Brain microvascular endothelial cell (primary cell): ENCODE measurements at regions not wholly inside any gene's neighbourhood (a gene's known extent, or its start where the extent isn't known, plus 50 kb on each side); places are given as distances from the start of the nearest gene placed in this dataset.

Source experiments
- DNase-seq: peaks from one replicate; pipeline ENCODE4 v3.0.0-alpha.2; 2020
- H3K27ac ChIP-seq: fragments of 250-450 bp; sonication (Bioruptor Pico); 2 replicates; pipeline ENCODE4 v1.5.1; 2020; ENCODE audit warnings: mild to moderate bottlenecking, moderate library complexity
- H3K27me3 ChIP-seq: fragments of 250-450 bp; sonication (Bioruptor Pico); replicated peaks from 2 replicates; pipeline ENCODE4 v1.5.1; 2020; ENCODE audit warnings: mild to moderate bottlenecking
- H3K36me3 ChIP-seq: fragments of 250-450 bp; sonication (Bioruptor Pico); replicated peaks from 2 replicates; pipeline ENCODE4 v1.5.1; 2020; ENCODE audit warnings: mild to moderate bottlenecking
- H3K4me3 ChIP-seq: 2 replicates; pipeline ENCODE4 v1.5.1; 2011; ENCODE audit warnings: low read depth, mild to moderate bottlenecking, control low read depth, low read length, moderate library complexity
- CTCF ChIP-seq: IDR thresholded peaks from 2 replicates; pipeline ENCODE4 v1.5.1; 2011; ENCODE audit warnings: low read depth, mild to moderate bottlenecking, moderate library complexity, low read length, control low read depth, inconsistent platforms; ENCODE audit errors: missing control alignments
- in situ Hi-C: cut with HindIII; loops from 2 replicates; pipeline ENCODE4 v1.10.0; 2017; ENCODE audit warnings: low sequenced_read_pairs, low pct_ligation_motif_present

DNA sequence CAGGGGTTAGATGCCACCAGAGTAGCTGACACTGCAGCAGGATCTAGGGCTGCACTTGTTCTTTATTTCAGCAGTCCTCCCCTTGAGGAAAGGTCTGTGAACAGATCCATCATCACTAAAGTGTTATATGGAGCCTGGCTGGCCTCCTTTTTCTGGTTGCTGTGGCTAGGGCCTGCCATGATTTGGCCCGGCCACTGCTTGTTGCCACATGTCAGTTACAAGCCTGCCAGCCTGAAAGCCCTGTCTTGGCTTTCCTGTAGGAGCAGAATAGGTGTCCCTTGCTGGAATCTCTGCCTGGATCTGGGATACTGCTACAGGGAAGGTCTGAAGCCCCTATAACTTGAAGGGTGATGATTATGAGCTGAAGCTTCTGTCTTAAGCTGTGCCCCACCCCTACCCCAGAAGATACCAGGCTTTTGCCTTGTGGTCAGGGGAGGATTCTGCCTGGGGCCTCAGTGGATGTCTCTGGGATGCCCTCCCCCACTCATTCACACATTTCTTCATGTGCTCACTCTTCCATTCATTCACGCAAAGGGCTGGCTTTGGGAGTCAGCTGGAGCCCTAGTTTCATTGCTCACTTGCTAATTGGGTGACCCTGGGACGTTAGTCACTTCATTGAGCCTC, 64.7 kb downstream of the NDUFS5 start:
- Histone ChIP-seq H3K36me3 (no peaks in the 10 kb centered on the region), H3K27ac (no peak overlapping the region), H3K4me3 (no peak overlapping the region), H3K27me3 (no peaks in the 10 kb centered on the region)
- TF ChIP-seq CTCF, result no peak
- DNase-seq, result no peak
- in situ Hi-C loops, result no loop called here

GRCh38 chr1:39091845-39092645, 65.9 kb downstream of the NDUFS5 start:
- H3K27ac ChIP-seq, result no peak overlapping the region
- in situ Hi-C loops, result no loop called here
- no peaks in the 10 kb centered on the region for H3K27me3 ChIP-seq
- no peak overlapping the region for H3K4me3 ChIP-seq
- TF ChIP-seq CTCF, result peak; percentile 86
- peak; percentile 64 for DNase-seq
- H3K36me3 ChIP-seq, result no peaks in the 10 kb centered on the region

DNA sequence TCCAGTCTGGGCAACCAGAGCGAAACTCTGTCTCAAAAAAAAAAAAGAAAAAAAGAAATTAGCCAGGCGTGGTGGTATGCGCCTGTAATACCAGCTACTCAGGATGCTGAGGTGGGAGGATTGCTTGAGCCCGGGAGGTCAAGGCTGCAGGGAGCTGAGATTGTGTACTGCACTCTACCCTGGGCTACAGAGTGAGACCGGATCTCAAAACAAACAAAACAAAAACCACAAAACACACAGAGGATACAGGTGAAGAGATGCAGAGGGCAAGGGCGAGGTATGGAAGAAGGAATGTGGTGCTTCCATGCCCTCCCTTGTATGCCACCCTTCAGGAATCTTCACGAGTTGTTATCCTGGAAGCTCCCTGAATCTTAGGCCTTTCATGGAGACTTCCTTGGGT, 68.5 kb downstream of the NDUFS5 start:
- TF ChIP-seq CTCF, result no peak
- H3K36me3 ChIP-seq, result no peaks in the 10 kb centered on the region
- no peaks in the 10 kb centered on the region for H3K27me3 ChIP-seq
- in situ Hi-C loops, result no loop called here
- H3K27ac ChIP-seq, result no peak overlapping the region
- no peak for DNase-seq
- no peak overlapping the region for H3K4me3 ChIP-seq

GRCh38 chr1:39098546-39099250, 72.5 kb downstream of the NDUFS5 start:
- Histone ChIP-seq H3K4me3 (no peak overlapping the region), H3K27ac (no peak overlapping the region), H3K27me3 (no peaks in the 10 kb centered on the region), H3K36me3 (no peaks in the 10 kb centered on the region)
- peak; percentile 86 for TF ChIP-seq CTCF
- peak; percentile 84 for DNase-seq
- in situ Hi-C loops, result no loop called here

- no peaks in the 10 kb centered on the region for H3K36me3 ChIP-seq
- in situ Hi-C loops, result no loop called here
- H3K27ac ChIP-seq, result peak overlapping the region; percentile 79
- no peaks in the 10 kb centered on the region for H3K27me3 ChIP-seq
- peak; percentile 68 for DNase-seq
- no peak overlapping the region for H3K4me3 ChIP-seq
- TF ChIP-seq CTCF, result peak; percentile 76
Measured at GRCh38 chr1:39102537-39103327, 76.6 kb downstream of the NDUFS5 start.
